GM12874 (cell line): ENCODE measurements at regions not wholly inside any gene's neighbourhood (a gene's known extent, or its start where the extent isn't known, plus 50 kb on each side); places are given as distances from the start of the nearest gene placed in this dataset.

Experiments
- TF ChIP-seq, protein P1 (sequence below): IDR thresholded peaks from 2 replicates; pipeline ENCODE4 v1.5.1; 2011; ENCODE audit warnings: low read depth, mild to moderate bottlenecking, control low read depth, low read length, moderate library complexity; ENCODE audit not compliant: insufficient read depth

DNA sequence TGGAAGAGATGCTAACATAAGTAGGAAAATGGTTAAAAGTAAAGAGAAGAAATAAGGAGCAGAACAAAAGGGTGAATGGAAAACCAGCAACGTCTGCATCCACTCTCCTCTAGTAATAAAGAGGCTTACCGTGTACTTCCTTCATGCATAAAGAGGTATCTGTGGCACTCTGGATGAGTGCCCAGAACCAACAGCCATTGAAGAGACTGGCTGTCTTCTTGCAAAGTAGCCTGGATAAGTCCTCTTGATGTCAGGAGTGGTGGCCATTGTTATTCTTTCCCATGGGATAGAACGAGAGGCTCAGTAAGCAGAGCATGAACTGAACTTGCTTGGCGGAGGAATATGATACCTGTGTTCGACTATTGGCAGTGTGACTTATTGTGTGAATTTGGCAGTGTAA, 186.2 kb upstream of the RASGRP1 start:
- TF ChIP-seq, protein P1, sequence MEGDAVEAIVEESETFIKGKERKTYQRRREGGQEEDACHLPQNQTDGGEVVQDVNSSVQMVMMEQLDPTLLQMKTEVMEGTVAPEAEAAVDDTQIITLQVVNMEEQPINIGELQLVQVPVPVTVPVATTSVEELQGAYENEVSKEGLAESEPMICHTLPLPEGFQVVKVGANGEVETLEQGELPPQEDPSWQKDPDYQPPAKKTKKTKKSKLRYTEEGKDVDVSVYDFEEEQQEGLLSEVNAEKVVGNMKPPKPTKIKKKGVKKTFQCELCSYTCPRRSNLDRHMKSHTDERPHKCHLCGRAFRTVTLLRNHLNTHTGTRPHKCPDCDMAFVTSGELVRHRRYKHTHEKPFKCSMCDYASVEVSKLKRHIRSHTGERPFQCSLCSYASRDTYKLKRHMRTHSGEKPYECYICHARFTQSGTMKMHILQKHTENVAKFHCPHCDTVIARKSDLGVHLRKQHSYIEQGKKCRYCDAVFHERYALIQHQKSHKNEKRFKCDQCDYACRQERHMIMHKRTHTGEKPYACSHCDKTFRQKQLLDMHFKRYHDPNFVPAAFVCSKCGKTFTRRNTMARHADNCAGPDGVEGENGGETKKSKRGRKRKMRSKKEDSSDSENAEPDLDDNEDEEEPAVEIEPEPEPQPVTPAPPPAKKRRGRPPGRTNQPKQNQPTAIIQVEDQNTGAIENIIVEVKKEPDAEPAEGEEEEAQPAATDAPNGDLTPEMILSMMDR = no peak

DNA sequence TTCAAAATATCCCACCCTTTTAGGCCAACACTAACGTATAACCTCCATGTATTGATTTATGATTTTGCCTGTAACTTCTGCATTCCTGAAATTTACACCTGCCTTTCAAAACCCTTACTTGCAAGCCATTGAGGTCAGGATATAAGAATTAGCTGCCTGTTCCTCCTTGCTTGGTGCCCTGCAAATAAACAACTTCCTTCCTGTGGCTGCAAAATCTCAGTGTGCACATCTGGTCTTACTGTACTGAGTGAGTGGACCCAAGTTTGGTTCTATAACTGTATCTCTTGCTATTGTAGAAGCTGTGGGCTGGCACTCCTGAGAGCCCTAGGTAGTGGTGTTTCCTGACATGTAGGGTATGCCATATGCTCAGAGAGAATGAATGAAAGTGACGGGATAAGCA, 191.1 kb upstream of the RASGRP1 start:
- TF ChIP-seq, protein P1 = no peak

DNA sequence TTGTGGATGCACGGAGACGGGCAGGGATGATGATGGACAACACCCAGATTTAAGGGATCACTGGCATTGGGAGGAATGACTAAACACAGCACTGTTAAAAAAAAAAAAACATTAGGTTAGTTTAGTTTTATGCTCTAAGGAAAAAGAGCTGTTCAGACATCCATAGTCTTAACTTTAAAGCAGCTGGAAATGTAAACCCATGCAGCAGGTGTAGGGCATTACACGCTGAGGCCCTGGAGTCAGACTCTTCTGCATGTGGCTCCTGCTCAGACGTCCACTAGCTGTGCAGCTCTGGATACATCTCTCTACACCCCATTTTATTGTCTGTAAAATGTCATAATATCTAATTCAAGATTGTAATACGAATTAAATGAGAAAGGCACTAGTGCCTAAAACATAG, 191.8 kb upstream of the RASGRP1 start:
- TF ChIP-seq, protein P1 = no peak

DNA sequence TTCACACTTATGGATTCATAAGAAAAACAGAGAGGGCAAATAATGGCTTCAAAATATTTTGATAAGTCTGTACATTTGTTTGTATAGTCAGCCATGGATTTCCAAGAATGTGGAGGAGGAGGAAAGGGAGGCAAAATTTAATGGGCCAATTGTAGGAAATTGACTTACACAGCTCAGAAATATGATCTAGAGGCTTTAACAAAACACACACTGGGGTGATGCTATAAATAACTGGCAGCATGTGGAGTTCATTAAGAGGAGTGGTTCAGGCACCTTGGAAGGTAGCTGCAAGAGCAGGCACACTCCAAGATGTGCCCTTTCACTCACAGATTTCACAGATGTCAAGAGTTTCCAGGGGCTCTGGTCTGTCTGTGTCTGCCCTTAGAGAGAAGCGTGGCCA, 193.4 kb upstream of the RASGRP1 start:
- TF ChIP-seq, protein P1 = no peak

DNA sequence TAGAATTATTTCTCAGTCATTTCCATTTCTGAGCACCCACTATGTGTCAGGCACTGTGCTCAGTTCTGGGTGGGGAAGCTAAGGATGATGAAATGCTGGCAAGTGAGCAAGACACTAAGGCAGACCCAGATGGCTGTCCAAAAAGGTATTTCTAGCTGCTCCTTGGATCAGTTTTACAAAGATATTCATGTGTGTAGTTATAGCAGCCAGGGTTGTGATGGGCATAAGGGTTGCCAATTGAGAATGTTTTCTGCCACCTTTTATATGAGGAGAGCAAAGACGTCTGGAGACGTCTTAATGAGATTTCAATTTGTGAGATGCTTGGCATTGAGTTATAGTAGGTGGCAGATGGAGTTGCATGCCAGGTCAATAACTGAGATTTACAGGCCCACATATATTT, 197.1 kb upstream of the RASGRP1 start:
- TF ChIP-seq, protein P1 = no peak

DNA sequence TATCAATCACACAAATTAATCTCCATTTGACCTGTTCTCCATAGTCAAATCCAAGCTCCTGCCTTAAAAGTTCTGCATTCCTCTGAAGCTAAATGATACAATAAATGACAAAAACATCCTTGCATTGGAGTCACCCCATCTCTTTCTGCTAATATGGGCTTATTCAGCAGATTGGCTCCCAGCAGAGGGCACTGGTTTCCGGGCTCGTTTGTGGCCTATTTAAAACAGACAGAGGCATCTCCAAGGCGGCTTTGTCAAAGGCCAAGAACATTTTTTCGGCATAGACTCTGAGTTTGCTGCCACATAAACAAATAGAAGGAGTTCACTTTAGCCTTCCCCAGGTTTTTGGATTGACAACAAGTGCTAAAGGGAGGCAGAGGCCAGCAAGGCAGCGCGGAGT, 204.4 kb upstream of the RASGRP1 start:
- TF ChIP-seq, protein P1 = 0 out of 2 replicates have a peak, but pooled peaks have one; percentile 1

DNA sequence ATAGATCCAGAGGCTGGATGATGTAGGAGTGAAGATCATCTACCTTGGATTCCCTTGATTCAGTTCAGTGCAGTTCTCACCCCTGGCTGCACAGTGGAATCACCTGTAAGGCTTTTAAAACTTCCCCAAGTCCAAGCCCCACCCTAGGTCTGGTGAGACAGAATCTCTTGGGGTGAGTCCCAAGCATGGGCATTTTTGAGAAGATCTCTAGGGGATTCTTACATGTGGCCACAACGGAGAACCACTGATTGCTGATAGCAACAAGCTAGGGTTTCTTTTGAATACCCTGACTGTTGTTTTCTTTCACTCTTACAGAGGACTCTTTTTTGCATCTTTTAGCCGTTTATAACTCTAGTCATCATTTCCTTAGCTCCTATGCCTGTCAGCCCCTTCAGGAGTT, 204.9 kb upstream of the RASGRP1 start:
- TF ChIP-seq, protein P1 = no peak

DNA sequence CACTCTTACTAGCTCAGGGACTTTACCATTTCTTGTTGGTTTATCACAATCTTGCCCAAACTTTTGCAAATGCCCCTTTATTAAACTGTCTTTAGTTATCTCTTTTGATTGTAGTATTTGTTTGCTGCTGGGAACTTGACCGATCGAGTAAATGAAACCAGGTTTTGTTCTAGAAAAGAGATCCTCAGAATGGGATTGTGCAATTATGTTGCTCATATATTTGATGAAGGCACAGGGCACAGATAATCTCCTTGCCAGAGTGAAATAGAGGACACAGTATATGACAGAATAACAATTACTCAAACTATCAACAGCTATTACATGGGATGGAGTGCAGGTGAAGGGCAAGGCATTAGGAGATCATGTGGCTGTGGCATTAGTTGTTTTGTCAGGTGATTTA, 216.6 kb upstream of the RASGRP1 start:
- TF ChIP-seq, protein P1 = no peak
